Heart right ventricle (tissue), 16 donors: ENCODE measurements at regions not wholly inside any gene's neighbourhood (a gene's known extent, or its start where the extent isn't known, plus 50 kb on each side); places are given as distances from the start of the nearest gene placed in this dataset.
A peak's percentile ranks its signal among the peaks of the same experiment; 100 is the strongest.

ENCODE experiments used
- ATAC-seq, 8 donors: fragments of 200-7000 bp; cut with Tn5 transposase; one replicate each; pipeline ENCODE4 v1.9.1; 2020; ENCODE audit warnings: mild to moderate bottlenecking in 8 of 8, moderate library complexity in 8 of 8, moderate number of reproducible peaks in 1 of 8
- DNase-seq, 2 donors: peaks; one replicate each; pipeline ENCODE4 v3.0.0-alpha.2; 2020
- H3K27ac ChIP-seq, 10 donors: fragments of 200-600 bp; sonication (generic) in 2 of 10; one replicate each; pipeline versions ENCODE4 v1.5.0 to v1.8.0; 2020 to 2022; ENCODE audit warnings: mild to moderate bottlenecking in 3 of 10
- H3K27me3 ChIP-seq, 7 donors: fragments of 200-600 bp; one replicate each; pipeline ENCODE4 v1.8.0; 2021 to 2022; ENCODE audit warnings: mild to moderate bottlenecking in 2 of 7
- H3K36me3 ChIP-seq, 9 donors: fragments of 200-600 bp; sonication (generic) in 1 of 9; one replicate each; pipeline versions ENCODE4 v1.5.0 to v1.8.0; 2020 to 2022; ENCODE audit warnings: mild to moderate bottlenecking in 2 of 9
- H3K4me1 ChIP-seq, 9 donors: fragments of 200-600 bp; sonication (generic) in 1 of 9; one replicate each; pipeline versions ENCODE4 v1.5.0 to v1.8.0; 2020 to 2022; ENCODE audit warnings: mild to moderate bottlenecking in 4 of 9
- H3K4me3 ChIP-seq, 10 donors: fragments of 200-600 bp; sonication (generic) in 2 of 10; one replicate each; pipeline versions ENCODE4 v1.5.0 to v1.8.0; 2020 to 2022; ENCODE audit warnings: mild to moderate bottlenecking in 7 of 10, moderate library complexity in 2 of 10
- H3K9me3 ChIP-seq, 11 donors: fragments of 200-600 bp in 10 of 11; sonication (generic) in 2 of 11; one replicate each; pipeline versions ENCODE4 v1.5.0 to v1.8.0; 2013 to 2022; ENCODE audit warnings: mild to moderate bottlenecking in 2 of 11, control low read depth in 1 of 11, moderate library complexity in 1 of 11
- WGBS, 2 donors: extraction: QIAGEN DNeasy Blood & Tissue Kit; methylation state at CpG; one replicate each; pipeline ENCODE4 v1.1.7; 2013; ENCODE audit warnings: inconsistent platforms in 1 of 2; 5-methylcytosine and 5-hydroxymethylcytosine counted together
- intact Hi-C, 10 donors: fragments of 100-400 bp; cut with DNase I; formaldehyde crosslinking; loops; one replicate each; pipeline versions ENCODE4 v1.11.1 to v1.14.2; 2022
- TF ChIP-seq, protein P1 (sequence below), 9 donors: fragments of 200-600 bp; sonication (generic) in 2 of 9; IDR thresholded peaks; one replicate each; pipeline versions ENCODE4 v1.5.0 to v1.8.0; 2021 to 2022; ENCODE audit warnings: antibody characterized with exemption in 9 of 9, mild to moderate bottlenecking in 5 of 9, moderate library complexity in 1 of 9
- donor health status: Arrhythmogenic right ventricular cardiomyopathy.
- donor health status: ischemic (EF 13 %, LVEDD 7.1; RV severe dilation, severe dysfunction).
- donor health status: healthy with polysubstance abuse.
- donor health status: DM: no; HTN: yes; CAD: no.
- donor health status: DM: no; HTN: no; CAD: no.
- donor health status: ischemic (EF 25% LVEDD 6.9; RV normal size, moderate dysfunction).
- donor health status: ischemic (EF 25% LVEDD 5.7; RV mildly dilated, moderate dysfunction).
- donor health status: healthy.
- donor health status: DM: yes; HTN: yes; CAD: no.
- donor health status: Ischemic cardiomyopathy.
- donor health status: ischemic (EF 35%, LVEDD 5.7; RV mildly dilated, moderate dysfunction).
- donor health status: nonischemic (EF 11% LVEDD 7.7; RV severe dilation, severe dysfunction).
- donor health status: DM: yes; HTN: yes; CAD: no.
- donor health status: PGD.
- donor health status: ischemic (EF 29% LVEDD 5.4; RV normal size, mild dysfunction).
- donor health status: nonischemic (EF 23%, LVEDD 6.1; RV moderate dilation, normal function).

DNA sequence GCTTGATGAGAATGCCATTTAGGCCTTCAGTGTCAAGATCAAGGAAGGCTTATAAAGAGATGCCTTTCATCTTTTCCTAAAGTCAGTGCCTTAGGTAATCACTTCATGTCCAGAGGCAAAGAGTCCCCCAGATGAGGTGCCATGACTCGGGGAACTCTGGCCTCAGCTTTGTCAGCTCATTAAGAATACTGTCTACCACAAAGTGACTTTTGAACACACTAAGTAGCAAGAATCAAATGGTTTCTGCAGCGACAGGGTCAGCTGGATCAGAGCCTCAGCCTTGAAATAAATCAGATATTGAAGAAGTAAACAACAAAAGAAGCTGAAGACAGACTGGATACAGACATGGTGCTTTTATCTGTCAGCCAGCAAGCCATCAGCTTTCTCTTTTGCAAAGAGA lies 120.1 kb upstream of the SLC39A10 start:
- no peaks in the 10 kb centered on the region for H3K36me3 ChIP-seq
- intact Hi-C loops, result no loop called here
- no peaks in the 10 kb centered on the region for H3K27me3 ChIP-seq
- H3K9me3 ChIP-seq, result no peaks in the 10 kb centered on the region
- peak overlapping the region in 1 of 10 donors; percentile 66 for H3K27ac ChIP-seq
- 69 to 73% methylated on average over 2 of the region's 2 CpGs for WGBS, 2 donors
- ATAC-seq (no peak), DNase-seq (no peak)
- H3K4me3 ChIP-seq, result no peak overlapping the region
- TF ChIP-seq, protein P1, sequence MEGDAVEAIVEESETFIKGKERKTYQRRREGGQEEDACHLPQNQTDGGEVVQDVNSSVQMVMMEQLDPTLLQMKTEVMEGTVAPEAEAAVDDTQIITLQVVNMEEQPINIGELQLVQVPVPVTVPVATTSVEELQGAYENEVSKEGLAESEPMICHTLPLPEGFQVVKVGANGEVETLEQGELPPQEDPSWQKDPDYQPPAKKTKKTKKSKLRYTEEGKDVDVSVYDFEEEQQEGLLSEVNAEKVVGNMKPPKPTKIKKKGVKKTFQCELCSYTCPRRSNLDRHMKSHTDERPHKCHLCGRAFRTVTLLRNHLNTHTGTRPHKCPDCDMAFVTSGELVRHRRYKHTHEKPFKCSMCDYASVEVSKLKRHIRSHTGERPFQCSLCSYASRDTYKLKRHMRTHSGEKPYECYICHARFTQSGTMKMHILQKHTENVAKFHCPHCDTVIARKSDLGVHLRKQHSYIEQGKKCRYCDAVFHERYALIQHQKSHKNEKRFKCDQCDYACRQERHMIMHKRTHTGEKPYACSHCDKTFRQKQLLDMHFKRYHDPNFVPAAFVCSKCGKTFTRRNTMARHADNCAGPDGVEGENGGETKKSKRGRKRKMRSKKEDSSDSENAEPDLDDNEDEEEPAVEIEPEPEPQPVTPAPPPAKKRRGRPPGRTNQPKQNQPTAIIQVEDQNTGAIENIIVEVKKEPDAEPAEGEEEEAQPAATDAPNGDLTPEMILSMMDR (IDR thresholded peaks at IDR 0.05), result no peak
- H3K4me1 ChIP-seq, result peaks cover 0 to 60% (median 9%) of the 10 kb centered on the region in 9 donors

DNA sequence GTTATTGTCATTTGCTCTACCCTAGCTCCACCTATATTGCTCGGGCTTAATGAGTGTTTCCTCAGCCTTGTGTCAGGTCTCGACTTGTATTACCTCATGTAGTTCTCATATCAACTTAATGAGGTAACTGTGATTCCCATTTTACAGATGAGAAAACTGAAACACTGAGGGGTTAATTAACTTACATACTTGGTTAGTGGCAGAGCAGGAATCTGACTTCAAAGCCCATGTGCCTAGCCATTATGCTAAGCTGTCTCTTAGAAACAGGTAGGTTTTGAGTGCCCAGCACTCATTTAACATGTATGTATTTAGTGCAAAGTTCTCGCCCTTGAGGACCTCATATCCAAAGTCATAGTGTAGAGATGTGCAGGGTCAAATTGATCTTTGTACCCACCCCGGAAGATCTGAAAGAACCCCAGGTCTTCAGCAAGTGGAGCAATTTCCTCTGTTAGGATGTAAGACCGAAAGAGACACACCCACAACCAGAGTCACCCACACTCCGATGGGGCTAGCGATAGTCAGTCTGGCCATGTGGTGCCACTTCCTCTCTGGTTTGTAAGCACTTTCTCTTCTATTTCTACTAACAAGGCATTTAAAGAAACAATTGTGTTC lies 121.0 kb upstream of the SLC39A10 start:
- H3K4me1 ChIP-seq, result peaks cover 0 to 66% (median 9%) of the 10 kb centered on the region in 9 donors
- intact Hi-C loops, result no loop called here
- peak in 4 of 8 donors; percentile 46 to 73 (median 60) for ATAC-seq
- TF ChIP-seq, protein P1 (IDR thresholded peaks at IDR 0.05), result no peak
- no peaks in the 10 kb centered on the region for H3K27me3 ChIP-seq
- WGBS, 2 donors, result 84 to 85% methylated on average over 7 of the region's 7 CpGs
- no peaks in the 10 kb centered on the region for H3K9me3 ChIP-seq
- H3K4me3 ChIP-seq, result no peak overlapping the region
- H3K36me3 ChIP-seq, result no peaks in the 10 kb centered on the region
- peak overlapping the region in 1 of 10 donors; percentile 84 for H3K27ac ChIP-seq
- peak in 1 of 2 donors; percentile 23 for DNase-seq

DNA sequence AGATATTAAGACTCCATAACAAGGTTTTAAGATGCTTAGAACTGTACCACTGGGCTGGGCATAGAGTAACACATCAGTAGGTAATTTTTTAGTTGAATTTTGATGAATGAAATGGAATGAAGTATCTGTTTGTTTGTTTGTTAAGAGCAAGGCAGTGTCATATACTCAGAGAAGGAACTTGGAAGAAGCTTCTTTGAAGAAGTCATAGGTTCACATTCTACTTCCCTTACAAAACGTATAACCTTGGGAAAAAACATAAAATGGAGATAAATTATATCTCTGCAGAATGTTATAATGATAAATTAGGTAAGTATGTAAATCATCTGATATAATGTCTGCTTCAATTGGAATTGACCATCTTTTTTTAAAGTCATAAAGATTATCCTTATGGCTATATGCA lies 122.1 kb upstream of the SLC39A10 start:
- intact Hi-C loops, result no loop called here
- H3K36me3 ChIP-seq, result no peaks in the 10 kb centered on the region
- H3K4me1 ChIP-seq, result peaks cover 0 to 66% (median 9%) of the 10 kb centered on the region in 9 donors
- no peak for ATAC-seq
- H3K9me3 ChIP-seq, result no peaks in the 10 kb centered on the region
- DNase-seq, result no peak
- WGBS, 2 donors, result 78 to 90% methylated on average over 1 of the region's 1 CpG
- TF ChIP-seq, protein P1 (IDR thresholded peaks at IDR 0.05), result no peak
- H3K27me3 ChIP-seq, result no peaks in the 10 kb centered on the region
- no peak overlapping the region for H3K4me3 ChIP-seq
- peak overlapping the region in 3 of 10 donors; percentile 48 to 84 (median 54) for H3K27ac ChIP-seq

DNA sequence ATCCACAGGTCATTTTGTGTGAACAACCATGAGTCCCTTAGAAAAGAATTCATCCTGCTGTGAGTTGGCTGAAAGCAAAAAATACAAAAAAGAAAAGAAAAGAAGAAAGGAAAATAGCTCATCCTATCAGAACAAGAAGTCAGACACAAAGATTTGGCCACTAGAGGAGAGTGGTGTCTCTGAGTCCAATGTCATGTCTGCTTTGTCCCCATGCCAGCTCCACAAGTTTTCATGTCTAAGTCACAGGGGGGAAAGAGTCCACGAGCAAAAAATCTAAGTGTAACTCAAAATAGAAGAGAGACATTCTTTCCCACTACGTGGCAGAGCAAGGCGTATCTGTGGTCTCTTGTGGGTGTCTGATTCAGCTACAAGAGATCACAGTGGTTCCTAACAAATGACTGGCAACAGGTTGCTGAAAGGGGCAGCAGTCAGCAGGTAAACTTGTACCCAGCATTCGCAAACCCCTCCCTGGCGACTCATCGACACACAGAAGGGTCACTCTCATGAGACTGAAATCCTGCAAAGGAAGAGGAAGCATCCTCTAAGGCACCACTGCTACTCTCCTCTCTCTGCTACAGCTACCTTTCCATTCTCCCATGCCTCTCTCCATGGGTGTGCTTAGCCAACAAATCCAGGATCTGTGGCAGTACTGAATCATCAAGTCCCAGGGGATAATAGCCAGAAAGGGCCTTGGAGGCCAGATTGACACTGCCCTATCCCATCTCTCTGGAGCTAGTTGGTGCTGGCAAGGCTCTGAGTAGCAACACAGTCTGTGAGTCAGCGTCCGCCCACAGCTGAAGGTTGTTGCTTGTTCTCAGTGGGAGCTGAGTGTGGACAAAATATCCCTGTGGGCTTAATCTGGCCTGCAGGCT lies 123.0 kb upstream of the SLC39A10 start:
- intact Hi-C loops, result no loop called here

More for the DNA sequence above, 123.0 kb upstream of the SLC39A10 start:
- Histone ChIP-seq H3K9me3 (no peaks in the 10 kb centered on the region), H3K27ac (peak overlapping the region in 6 of 10 donors; percentile 24 to 84 (median 51)), H3K36me3 (no peaks in the 10 kb centered on the region), H3K27me3 (no peaks in the 10 kb centered on the region), H3K4me1 (peaks cover 0 to 66% (median 9%) of the 10 kb centered on the region in 9 donors), H3K4me3 (peak overlapping the region in 1 of 10 donors; percentile 35)
- DNase-seq (peak; percentile 29 to 32), ATAC-seq (peak; percentile 72 to 93 (median 86))
- 49 to 50% methylated on average over 8 of the region's 8 CpGs for WGBS, 2 donors
- TF ChIP-seq, protein P1 (IDR thresholded peaks at IDR 0.05), result peak in 2 of 9 donors; percentile 10 to 17
